ENCODE measurements at regions not wholly inside any gene's neighbourhood (a gene's known extent, or its start where the extent isn't known, plus 50 kb on each side); places are given as distances from the start of the nearest gene placed in this dataset.
"Not testable (repeated sequence)": the region's sequence is repeated elsewhere in the genome, so short reads cannot be mapped to it uniquely, and the experiment has no call there.

GRCh38 chr2:125224188-125224587 lies 1199.1 kb downstream of the CNTNAP5 start:
- no peak for DNase-seq (ENCODE audit: low read depth)

GRCh38 chr2:125224830-125225229 lies 1199.7 kb downstream of the CNTNAP5 start:
- no peak for DNase-seq (ENCODE audit: low read depth)

GRCh38 chr2:125227843-125228392 lies 1202.8 kb downstream of the CNTNAP5 start:
- DNase-seq (ENCODE audit: low read depth): no peak

DNA sequence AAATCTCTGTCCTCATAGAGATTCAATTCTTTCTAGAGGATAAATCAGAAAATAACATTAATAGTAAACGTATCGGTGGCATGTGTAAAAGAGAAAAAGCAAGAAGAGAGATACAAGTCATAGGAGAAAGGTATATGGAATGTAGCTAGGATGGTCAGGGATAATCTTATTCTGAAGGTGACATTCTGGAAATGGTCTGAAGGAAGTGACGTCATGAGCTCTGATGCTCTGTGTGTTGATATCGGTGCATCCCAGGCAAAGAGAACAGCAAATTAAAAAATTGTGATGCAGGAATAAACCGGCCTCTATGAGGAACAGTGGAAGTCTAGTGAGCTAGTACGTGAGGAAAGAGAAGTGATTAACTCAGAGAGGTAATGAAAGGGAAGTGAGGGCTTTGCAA lies 1215.8 kb downstream of the CNTNAP5 start:
- DNase-seq (ENCODE audit: low read depth): no peak

GRCh38 chr2:125243074-125243473 lies 1218.0 kb downstream of the CNTNAP5 start:
- no peak for DNase-seq (ENCODE audit: low read depth)

GRCh38 chr2:125254010-125254409 lies 1228.9 kb downstream of the CNTNAP5 start:
- DNase-seq (ENCODE audit: low read depth): no peak

- DNase-seq (ENCODE audit: low read depth): no peak
These were observed 1234.4 kb downstream of the CNTNAP5 start for GRCh38 chr2:125259451-125259850.

DNA sequence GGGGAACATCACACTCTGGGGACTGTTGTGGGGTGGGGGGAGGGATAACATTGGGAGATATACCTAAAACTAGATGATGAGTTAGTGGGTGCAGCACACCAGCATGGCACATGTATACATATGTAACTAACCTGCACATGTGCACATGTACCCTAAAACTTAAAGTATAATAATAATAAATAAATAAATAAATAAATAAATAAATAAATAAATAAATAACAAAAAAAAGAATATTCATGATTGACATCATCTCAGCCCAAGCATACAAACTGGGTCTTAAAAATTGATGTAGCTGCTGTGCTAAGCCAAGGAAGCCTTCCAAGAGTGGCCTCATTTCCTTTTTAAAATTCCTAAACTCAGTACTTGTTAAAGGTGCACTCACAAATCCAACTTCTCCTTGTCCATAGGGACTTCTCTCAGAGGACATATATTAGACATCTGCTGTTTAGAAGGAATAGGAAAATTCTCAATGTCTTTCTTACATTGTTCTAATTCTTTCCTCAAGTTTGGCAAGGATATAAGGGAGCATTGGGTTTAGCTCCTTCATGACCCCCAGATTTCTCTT lies 1235.4 kb downstream of the CNTNAP5 start:
- not testable (repeated sequence) for DNase-seq (ENCODE audit: low read depth)

GRCh38 chr2:125264453-125264852 lies 1239.4 kb downstream of the CNTNAP5 start:
- DNase-seq (ENCODE audit: low read depth): no peak

DNA sequence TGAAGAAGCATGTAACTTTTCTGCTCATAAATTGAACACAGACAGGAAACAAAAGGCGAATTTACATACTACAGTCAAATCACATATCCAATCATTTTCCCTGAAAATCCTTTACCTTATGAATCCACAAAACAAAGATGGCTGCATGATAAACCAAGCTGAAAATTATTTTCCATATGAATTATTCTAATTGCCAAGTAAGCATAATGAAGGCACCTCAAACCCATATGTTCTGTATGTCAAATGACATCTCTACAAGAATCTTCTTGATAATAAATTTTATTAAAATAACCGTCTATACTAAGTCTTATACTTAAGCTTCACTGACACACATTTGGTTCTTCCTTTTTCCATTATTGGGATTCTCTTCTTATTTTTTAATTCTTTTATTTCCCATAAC lies 1242.6 kb downstream of the CNTNAP5 start:
- DNase-seq (ENCODE audit: low read depth): no peak

DNA sequence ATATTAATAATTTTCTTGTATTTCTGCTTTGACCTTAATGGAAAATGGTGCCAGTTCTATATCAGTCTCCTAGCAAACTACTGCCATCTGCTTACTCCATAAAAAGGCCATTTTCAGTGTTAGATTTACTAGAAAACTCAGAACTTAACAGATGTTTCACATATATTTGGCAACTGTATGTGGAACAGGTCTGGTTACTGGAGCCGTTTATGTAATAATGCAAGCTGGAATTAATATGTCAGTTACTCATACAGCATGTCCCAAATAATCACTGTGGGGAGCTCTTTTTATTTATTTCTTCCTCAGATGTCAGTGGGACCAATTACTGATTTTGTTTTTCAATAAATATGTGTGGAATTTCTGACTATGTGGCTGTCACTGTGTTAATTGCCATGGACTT lies 1247.6 kb downstream of the CNTNAP5 start:
- no peak for DNase-seq (ENCODE audit: low read depth)

GRCh38 chr2:125274718-125275117 lies 1249.6 kb downstream of the CNTNAP5 start:
- DNase-seq (ENCODE audit: low read depth): no peak

DNA sequence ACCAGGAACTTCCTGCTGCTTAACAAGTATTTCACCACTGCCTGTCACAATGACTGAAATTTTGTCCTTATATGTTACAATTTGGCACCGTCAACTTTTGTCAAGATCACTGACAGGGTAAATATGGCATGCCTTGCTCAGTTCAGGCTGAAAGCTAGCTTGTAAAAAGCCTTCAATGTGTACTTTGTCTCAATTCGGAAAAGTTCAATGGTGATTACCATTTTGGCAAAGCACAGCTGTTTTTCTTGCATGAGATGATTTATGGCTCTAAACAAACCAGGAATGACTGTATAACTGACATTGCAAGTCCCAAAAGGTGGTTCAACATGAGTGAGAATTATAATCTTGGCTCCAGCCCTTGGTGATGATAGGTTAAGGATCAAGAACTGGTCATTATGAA lies 1255.2 kb downstream of the CNTNAP5 start:
- no peak for DNase-seq (ENCODE audit: low read depth)

DNA sequence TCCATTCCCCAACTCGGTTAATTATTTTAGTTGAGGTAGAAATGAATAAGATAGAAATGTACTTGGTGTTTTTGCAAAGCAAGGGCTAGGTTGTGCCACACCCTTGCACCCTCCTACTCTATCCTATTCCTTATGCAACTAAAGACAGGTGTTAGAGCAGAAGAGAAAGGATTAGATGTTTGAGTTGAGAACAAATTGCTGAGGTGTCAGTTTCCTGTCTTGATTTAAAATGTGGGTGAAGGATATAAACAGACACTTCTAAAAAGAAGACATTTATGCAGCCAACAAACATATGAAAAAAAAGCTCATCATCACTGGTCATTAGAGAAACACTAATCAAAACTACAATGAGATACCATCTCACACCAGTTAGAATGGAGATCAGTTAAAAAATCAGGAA lies 1256.2 kb downstream of the CNTNAP5 start:
- DNase-seq (ENCODE audit: low read depth): no peak

DNA sequence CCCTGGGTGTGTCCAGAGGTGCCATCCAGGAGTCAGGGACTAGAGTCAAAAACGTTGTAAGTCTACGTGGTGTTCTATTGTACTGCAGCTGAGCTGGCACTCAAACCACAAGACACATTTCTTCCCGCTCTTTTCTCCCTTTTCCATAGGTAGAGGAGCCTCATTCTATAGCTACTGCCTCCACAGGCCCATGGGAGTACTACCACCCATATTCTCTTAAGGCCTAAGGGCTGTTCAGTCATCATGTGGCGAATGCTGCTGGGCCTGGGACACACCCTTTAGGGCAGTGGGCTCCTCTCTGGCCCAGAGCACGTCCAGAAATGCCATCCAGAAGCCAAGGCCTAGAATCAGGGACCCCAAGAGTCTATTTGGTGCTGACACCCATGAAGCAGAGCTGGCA lies 1271.7 kb downstream of the CNTNAP5 start:
- no peak for DNase-seq (ENCODE audit: low read depth)

GRCh38 chr2:125310657-125311364 lies 1285.7 kb downstream of the CNTNAP5 start:
- DNase-seq (ENCODE audit: low read depth): peak; percentile 3

DNA sequence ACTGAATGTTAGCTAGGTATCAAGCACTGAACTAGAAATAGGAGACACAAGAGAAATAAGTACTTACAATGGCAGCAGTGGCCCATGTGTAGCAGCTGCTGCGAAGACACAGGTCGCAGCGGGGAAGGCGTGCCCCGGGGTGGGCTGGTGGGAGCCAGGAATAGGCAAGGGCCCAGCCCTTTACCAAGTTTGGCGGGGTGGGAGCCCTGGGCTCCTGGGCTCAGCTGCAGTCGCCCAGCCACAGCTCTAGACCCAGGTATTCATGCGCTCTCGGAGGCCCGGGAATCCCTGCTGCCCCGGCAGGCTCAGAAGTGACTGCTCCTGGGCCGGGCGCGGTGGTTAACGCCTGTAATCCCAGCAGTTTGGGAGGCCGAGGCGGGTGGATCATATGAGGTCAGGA lies 1287.3 kb downstream of the CNTNAP5 start:
- no peak for DNase-seq (ENCODE audit: low read depth)

- DNase-seq (ENCODE audit: low read depth): peak; percentile 1
These were observed 1288.7 kb downstream of the CNTNAP5 start for GRCh38 chr2:125313806-125314205.

GRCh38 chr2:125318740-125319139 lies 1293.7 kb downstream of the CNTNAP5 start:
- DNase-seq (ENCODE audit: low read depth): no peak

DNA sequence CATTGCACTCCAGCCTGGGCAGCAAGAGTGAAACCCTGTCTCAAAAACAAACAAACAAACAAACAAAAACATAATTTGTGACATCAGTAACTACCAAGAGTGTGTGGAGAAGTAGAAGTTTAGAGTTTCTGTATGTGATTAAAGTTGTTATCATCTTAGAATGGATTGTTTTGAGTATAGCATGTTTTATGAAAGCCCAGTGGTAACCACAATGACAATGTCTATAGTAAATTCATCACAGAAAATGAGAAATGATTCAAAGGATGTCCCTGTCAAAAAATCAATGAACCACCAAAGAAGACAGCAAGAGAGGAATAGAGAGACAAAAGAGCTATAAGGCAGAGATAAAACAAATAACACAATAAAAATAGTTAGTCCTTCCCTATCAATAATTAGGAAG lies 1299.2 kb downstream of the CNTNAP5 start:
- no peak for DNase-seq (ENCODE audit: low read depth)

DNA sequence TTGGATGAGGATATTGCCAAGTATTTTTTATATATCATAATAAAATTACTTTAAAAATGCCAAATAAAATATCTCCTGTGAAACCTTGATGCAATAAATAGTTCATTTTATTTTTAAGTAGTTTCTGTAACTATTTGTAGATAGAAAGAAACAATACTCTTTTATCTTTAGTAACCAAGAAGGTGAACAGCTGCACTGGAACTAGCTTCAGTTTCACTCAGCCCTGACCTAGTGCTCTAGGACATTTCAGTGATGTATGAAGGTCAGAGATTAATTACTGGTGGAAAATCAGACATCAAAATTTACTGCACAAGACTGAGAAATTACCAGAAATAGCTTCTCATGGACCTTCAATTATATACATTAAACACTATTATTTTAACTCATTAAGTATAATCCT lies 1305.0 kb downstream of the CNTNAP5 start:
- no peak for DNase-seq (ENCODE audit: low read depth)

DNA sequence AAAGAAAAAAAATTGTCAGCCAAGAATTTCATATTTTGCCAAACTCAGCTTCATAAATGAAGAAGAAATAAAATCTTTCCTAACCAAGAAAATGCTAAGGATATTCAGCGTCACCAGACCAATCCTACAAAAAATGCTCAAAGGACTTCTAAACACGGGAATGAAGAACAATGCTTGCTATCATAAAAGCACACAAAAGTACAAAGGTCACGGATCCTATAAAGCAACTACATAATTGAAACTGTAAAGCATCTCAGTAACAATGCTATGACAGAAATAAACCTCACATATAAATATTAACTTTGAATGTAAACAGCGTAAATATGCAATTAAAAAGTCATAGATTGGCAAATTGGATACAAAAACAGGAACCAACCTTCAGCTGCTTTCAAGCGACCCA lies 1314.6 kb upstream of the GYPC start:
- DNase-seq (ENCODE audit: low read depth): no peak

- not testable (repeated sequence) for DNase-seq (ENCODE audit: low read depth)
These were observed 1302.4 kb upstream of the GYPC start for GRCh38 chr2:125353542-125353941.
